ENCODE measurements at regions not wholly inside any gene's neighbourhood (a gene's known extent, or its start where the extent isn't known, plus 50 kb on each side); places are given as distances from the start of the nearest gene placed in this dataset.

DNA sequence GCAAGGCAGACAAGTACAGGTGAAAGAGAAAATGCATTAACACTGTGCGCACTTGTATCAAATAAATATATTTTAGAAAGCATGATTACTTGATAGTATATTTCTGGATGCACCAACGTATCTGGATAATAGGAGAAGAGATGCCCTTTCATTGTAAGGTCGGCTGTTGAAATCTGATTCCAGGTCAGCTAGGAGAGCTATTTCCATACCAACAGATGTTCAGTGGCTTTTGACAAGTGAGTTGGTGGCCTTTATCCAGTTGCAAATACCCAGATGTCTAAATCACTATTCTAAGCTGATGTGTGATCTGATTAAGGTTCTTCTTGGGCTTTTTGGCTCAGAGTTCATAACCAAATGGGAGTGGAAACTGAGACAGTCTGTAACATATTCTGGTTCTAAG, 128.2 kb upstream of the TBCA start:
- no peak overlapping the region for H3K9ac ChIP-seq (ENCODE audit: extremely low read depth, low read length, poor library complexity, severe bottlenecking)
- H3K27ac ChIP-seq (ENCODE audit: low read depth, low read length), result no peak overlapping the region
- no peak overlapping the region for H3K27ac Mint-ChIP-seq
- H3K36me3 Mint-ChIP-seq (ENCODE audit: low read depth), result no peaks in the 10 kb centered on the region
- peaks cover 15% of the 10 kb centered on the region for H3K27me3 Mint-ChIP-seq (ENCODE audit: insufficient read depth)
- no peaks in the 10 kb centered on the region for H3K4me1 Mint-ChIP-seq
- H3K4me3 Mint-ChIP-seq, result no peak overlapping the region
- no peak overlapping the region for H3K4me3 ChIP-seq (ENCODE audit: low read length)
- DNase-seq, result no peak
- no peaks in the 10 kb centered on the region for H3K36me3 ChIP-seq (ENCODE audit: control insufficient read depth, insufficient read depth, low read length)
- TF ChIP-seq, protein P1, sequence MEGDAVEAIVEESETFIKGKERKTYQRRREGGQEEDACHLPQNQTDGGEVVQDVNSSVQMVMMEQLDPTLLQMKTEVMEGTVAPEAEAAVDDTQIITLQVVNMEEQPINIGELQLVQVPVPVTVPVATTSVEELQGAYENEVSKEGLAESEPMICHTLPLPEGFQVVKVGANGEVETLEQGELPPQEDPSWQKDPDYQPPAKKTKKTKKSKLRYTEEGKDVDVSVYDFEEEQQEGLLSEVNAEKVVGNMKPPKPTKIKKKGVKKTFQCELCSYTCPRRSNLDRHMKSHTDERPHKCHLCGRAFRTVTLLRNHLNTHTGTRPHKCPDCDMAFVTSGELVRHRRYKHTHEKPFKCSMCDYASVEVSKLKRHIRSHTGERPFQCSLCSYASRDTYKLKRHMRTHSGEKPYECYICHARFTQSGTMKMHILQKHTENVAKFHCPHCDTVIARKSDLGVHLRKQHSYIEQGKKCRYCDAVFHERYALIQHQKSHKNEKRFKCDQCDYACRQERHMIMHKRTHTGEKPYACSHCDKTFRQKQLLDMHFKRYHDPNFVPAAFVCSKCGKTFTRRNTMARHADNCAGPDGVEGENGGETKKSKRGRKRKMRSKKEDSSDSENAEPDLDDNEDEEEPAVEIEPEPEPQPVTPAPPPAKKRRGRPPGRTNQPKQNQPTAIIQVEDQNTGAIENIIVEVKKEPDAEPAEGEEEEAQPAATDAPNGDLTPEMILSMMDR (conservative IDR thresholded peaks at IDR 0.05), result no peak
- H3K9me3 ChIP-seq (ENCODE audit: control insufficient read depth, low read length), result no peaks in the 10 kb centered on the region
- no peaks in the 10 kb centered on the region for H3K27me3 ChIP-seq (ENCODE audit: control insufficient read depth, insufficient read depth, low read length, poor library complexity, severe bottlenecking)
- H3K4me1 ChIP-seq (ENCODE audit: control insufficient read depth, insufficient read depth, low read length), result no peaks in the 10 kb centered on the region
- 85 to 90% methylated on average over 2 to 3 of the region's 3 CpGs for WGBS, 2 experiments (ENCODE audit: insufficient coverage in 1 of 2, insufficient read length in 1 of 2)
- no peaks in the 10 kb centered on the region for H3K9me3 Mint-ChIP-seq

DNA sequence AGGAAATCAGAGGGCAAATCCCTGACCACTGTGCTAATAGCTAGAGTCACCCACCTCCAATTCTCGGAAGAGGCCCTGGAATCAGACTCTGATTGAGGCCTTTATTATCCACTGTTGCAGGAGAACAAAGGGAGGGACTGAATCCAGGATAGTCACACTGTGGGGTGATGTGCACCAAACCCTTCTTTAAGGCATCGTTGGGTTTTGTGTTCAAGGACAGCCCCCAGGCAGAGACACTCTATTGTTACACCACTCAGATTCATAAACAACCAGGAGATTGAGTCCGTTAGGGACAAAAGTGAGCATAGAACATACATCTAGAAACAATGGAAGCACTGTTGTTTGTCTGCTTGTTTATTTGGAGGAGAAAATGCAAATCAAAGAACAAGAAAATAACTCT, 124.6 kb upstream of the TBCA start:
- Mint-ChIP-seq H3K4me1 (no peaks in the 10 kb centered on the region), H3K27ac (no peak overlapping the region), H3K36me3 (ENCODE audit: low read depth) (no peaks in the 10 kb centered on the region), H3K27me3 (ENCODE audit: insufficient read depth) (peaks cover 7% of the 10 kb centered on the region), H3K4me3 (no peak overlapping the region), H3K9me3 (no peaks in the 10 kb centered on the region)
- no peak overlapping the region for H3K9ac ChIP-seq (ENCODE audit: extremely low read depth, low read length, poor library complexity, severe bottlenecking)
- WGBS, 2 experiments (ENCODE audit: insufficient coverage in 1 of 2, insufficient read length in 1 of 2), result 86 to 100% methylated on average over 2 to 3 of the region's 3 CpGs
- no peak for DNase-seq
- H3K27ac ChIP-seq (ENCODE audit: low read depth, low read length), result no peak overlapping the region
- TF ChIP-seq, protein P1 (conservative IDR thresholded peaks at IDR 0.05), result no peak
- H3K4me3 ChIP-seq (ENCODE audit: low read length), result no peak overlapping the region
- no peaks in the 10 kb centered on the region for H3K4me1 ChIP-seq (ENCODE audit: control insufficient read depth, insufficient read depth, low read length)
- H3K36me3 ChIP-seq (ENCODE audit: control insufficient read depth, insufficient read depth, low read length), result no peaks in the 10 kb centered on the region
- H3K27me3 ChIP-seq (ENCODE audit: control insufficient read depth, insufficient read depth, low read length, poor library complexity, severe bottlenecking), result no peaks in the 10 kb centered on the region
- H3K9me3 ChIP-seq (ENCODE audit: control insufficient read depth, low read length), result no peaks in the 10 kb centered on the region

DNA sequence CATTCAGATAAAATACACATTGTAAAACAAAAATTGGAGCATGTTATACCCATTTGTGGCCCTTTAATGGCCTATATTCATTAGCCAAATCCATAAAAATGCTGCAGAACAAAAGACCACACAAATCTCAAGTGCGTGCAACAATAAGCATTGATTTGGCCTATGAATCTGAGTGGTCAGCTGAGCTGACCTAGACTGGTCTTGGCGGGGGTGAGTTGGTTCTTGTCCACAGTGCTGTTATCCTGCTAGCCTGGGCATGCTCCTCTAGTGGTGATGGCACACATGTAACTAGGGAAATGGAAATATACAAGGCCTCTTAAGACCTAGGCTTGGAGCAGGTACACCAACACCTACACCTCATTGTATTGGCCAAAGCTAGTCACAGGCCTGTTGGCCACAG, 122.2 kb upstream of the TBCA start:
- Mint-ChIP-seq H3K27ac (no peak overlapping the region), H3K9me3 (no peaks in the 10 kb centered on the region), H3K4me1 (no peaks in the 10 kb centered on the region), H3K4me3 (no peak overlapping the region), H3K27me3 (ENCODE audit: insufficient read depth) (no peaks in the 10 kb centered on the region), H3K36me3 (ENCODE audit: low read depth) (no peaks in the 10 kb centered on the region)
- H3K4me1 ChIP-seq (ENCODE audit: control insufficient read depth, insufficient read depth, low read length), result no peaks in the 10 kb centered on the region
- no peaks in the 10 kb centered on the region for H3K36me3 ChIP-seq (ENCODE audit: control insufficient read depth, insufficient read depth, low read length)
- DNase-seq, result no peak
- TF ChIP-seq, protein P1 (conservative IDR thresholded peaks at IDR 0.05), result peak; percentile 21
- no peak overlapping the region for H3K9ac ChIP-seq (ENCODE audit: extremely low read depth, low read length, poor library complexity, severe bottlenecking)
- H3K27me3 ChIP-seq (ENCODE audit: control insufficient read depth, insufficient read depth, low read length, poor library complexity, severe bottlenecking), result no peaks in the 10 kb centered on the region
- WGBS, 2 experiments (ENCODE audit: insufficient coverage in 1 of 2, insufficient read length in 1 of 2), result 83 to 98% methylated on average over 2 of the region's 2 CpGs
- H3K27ac ChIP-seq (ENCODE audit: low read depth, low read length), result no peak overlapping the region
- no peaks in the 10 kb centered on the region for H3K9me3 ChIP-seq (ENCODE audit: control insufficient read depth, low read length)
- no peak overlapping the region for H3K4me3 ChIP-seq (ENCODE audit: low read length)

All from endodermal cell (in vitro differentiated cells).